GM21360 (cell line): ENCODE measurements at regions not wholly inside any gene's neighbourhood (a gene's known extent, or its start where the extent isn't known, plus 50 kb on each side); places are given as distances from the start of the nearest gene placed in this dataset.
"Not testable (repeated sequence)": the region's sequence is repeated elsewhere in the genome, so short reads cannot be mapped to it uniquely, and the experiment has no call there.

Experiments used
- ATAC-seq: cut with Tn5 transposase; IDR thresholded peaks from one replicate; pipeline ENCODE4 v1.9.1; 2021; ENCODE audit warnings: mild to moderate bottlenecking, moderate library complexity; ENCODE audit not compliant: unreplicated experiment

DNA sequence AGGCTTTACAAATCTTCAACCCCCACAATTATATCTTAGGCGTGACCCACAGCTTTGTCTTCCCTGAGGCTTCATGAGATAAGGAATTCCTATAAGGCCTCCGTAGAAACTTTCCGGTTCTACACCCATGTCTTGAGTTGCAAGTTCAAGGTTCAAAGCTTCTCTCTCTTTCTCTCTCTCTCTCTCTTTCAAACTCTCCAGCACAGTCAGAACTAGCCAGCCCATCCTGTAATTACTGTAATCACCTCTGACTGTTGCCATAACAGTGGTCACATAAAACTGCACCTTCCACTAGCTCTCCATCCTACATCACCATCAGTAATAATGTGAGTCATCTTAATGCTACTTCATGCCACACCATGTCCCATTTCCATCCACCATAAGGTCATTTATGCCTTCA lies 90.0 kb upstream of the NFASC start:
- ATAC-seq = no peak

GRCh38 chr1:204782118-204782700 lies 88.5 kb upstream of the NFASC start:
- no peak for ATAC-seq

GRCh38 chr1:204785023-204785422 lies 85.6 kb upstream of the NFASC start:
- not testable (repeated sequence) for ATAC-seq

DNA sequence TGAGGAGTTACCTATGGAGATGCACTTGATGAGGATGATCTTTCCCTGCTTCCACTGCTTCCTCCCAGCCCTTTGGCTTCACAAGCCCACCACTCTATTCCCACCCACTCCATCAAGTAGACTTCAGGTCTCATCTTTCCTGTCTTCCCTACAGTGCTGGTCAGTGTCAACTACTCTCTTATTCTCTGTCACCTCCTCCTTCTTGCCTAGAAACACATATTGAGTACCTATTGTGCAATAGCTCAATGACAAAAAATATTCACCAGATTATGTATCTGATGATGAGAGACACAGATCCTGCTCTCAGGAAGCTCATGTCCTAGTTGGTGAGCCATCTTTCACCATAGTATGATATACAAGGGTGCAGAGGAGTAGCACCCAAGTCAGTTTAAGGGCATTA lies 82.2 kb upstream of the NFASC start:
- ATAC-seq = no peak

- no peak for ATAC-seq
Measured at GRCh38 chr1:204791453-204792353, 79.0 kb upstream of the NFASC start.

DNA sequence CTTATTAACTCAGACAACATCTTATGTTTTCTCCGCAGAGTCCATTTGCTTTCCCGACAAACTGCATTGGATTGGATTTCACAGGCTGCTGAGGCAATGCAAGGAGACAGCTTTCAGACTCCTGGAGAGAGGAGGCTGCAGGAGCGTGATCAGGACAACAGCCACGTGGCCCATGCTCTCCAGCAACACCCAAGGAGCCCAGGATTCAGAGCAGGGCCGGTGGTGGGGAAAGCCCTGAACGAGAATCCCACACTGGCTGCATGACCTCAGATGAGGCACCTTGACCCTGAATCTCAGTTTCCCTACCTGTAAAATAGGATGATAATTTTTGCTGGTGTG lies 78.3 kb upstream of the NFASC start:
- ATAC-seq = no peak

DNA sequence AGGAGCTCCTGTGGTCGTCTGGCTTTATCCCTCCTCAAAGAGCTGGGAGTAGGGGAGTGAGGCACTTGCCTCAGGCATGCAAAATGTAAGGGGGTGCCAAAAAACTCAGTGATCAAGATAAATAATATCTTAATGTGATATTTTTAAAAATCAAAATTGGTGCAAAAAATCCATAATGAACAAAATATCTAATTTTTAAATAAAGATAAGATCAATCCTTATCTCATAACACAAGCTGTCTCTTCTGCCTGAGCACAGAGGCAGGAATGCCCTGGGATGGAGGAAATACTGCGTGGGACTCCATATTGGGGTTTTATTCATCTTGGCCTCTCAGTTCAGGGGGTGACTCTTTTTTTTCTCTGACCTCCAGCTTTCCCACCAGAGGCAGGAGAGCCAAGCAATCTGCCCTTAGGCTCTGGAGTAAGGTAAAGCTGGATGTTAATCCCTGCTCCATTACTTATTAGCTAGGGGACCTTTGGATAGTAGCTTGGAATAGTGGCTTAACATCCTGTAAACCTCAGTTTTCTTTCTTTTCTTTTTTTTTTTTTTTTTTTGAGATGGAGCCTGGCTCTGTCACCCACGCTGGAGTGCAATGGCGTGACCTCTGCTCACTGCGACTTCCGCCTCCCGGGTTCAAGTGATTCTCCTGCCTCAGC lies 77.3 kb upstream of the NFASC start:
- ATAC-seq = no peak

GRCh38 chr1:204796886-204797285 lies 73.8 kb upstream of the NFASC start:
- not testable (repeated sequence) for ATAC-seq

GRCh38 chr1:204797401-204797800 lies 73.3 kb upstream of the NFASC start:
- no peak for ATAC-seq

DNA sequence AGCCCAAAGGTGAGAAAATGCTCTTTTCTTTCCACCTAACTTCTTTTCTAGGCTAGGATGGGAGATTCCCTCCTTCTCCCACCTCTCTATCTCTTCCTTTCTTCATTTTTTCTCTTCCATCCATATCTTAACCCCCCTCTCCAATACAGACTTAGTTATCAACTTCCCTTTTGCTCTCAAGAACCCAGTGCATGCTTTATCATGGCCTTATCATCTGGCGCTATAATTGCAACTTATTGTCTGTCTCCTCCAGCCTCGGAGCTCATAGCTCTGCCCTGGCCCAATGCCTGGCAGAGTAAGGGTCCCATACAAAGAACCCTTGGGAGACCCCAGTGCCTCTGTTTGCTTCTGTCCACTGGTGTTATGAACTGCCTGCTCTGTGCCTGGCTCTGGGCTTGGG lies 71.0 kb upstream of the NFASC start:
- no peak for ATAC-seq

DNA sequence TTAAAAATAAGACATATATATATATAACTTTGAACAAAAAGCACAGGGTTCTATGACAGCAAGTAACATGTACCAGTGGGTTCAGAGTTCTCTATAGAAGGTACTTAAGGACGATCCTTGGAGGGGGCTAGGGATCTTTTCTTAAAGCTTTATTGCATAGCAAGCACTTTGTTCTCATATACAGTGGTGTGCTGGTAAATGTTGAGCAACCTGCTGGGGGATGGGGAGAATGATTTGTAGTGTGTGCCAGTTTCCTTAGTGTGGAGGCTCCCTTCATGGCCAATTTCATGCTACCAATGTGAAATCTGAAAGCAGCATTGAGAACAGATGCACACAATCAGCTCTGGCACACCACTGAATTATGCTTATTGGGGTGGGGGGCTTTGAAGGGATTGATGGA lies 69.5 kb upstream of the NFASC start:
- no peak for ATAC-seq

- no peak for ATAC-seq
Measured at GRCh38 chr1:204802401-204803175, 68.1 kb upstream of the NFASC start.

DNA sequence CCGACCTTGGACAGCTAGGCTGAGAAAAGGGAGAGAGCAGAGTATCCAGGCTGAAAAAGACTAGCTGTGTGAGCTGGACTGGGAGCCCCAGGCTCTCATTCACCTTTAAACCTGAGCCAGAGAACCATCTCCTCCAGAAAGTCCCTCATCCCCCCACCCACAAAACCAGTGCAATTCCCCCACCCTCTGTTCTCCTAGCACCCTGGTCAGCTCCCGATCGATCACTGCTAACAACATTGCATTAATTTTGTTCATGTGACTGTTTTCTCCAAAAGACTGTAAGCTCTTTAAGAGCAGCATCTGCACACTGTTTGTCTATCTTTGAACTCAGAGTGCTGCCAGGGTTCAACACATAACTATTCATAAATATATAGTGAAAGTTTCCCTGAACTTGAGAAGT lies 67.1 kb upstream of the NFASC start:
- ATAC-seq = no peak

GRCh38 chr1:204806943-204807687 lies 63.5 kb upstream of the NFASC start:
- ATAC-seq = peak; percentile 80

GRCh38 chr1:204809488-204809887 lies 61.2 kb upstream of the NFASC start:
- no peak for ATAC-seq

- no peak for ATAC-seq
Measured at GRCh38 chr1:204812842-204813241, 57.8 kb upstream of the NFASC start.

- no peak for ATAC-seq
Measured at GRCh38 chr1:204813522-204813921, 57.1 kb upstream of the NFASC start.

DNA sequence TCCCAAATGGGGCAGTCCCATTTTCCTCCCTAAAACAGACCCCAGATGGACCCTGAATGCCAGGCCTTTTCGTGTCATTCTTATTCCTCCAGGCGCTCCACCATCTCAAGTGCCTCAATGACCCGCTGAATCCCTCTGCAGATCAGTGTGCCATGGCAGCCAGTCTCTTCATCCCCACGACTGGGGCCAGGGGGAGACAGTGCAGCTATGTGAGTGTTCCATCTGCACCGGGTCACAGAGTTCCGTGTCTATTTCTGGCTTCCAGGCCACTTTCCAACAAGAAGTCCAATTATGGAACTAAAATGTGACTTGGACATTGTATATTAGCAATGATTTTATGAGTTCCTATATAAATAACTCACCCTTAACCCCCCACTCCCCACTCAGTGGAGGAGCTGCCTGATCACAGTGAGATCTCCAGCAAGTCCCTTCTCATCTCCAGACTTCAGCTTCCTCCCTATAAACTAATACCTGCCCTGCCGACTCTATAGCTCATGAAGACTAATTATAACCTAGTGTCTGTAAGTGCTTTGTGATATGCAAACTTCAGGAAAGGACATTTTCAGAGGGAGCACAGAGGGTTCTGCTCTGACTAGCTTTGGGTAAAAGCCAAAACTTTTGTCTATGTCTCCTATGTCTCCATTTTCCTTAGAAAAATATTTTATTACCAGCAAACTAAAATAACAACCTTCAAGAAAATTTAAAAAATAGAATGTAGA lies 56.3 kb upstream of the NFASC start:
- no peak for ATAC-seq

GRCh38 chr1:204817341-204817740 lies 53.3 kb upstream of the NFASC start:
- ATAC-seq = no peak

DNA sequence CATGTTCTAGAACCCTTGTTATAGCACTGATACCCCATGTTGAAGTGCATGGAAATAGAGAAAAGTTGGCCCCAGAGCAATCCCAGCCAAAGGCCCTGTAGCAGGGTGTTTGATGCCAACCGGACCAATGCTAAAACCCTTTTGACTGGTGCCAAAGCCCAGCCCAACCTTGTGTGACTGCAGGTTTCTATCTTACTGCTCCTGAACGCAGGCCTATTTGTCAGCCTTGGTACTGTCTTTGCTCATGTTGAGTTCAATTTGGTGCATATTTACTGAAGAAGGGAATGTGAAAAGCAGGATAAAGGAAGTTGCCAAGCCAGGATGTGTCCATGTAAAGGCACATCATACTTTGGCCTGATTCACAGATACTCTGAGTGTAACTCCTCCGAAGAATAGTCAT lies 51.7 kb upstream of the NFASC start:
- no peak for ATAC-seq
